Suppressor macrophage treated with lipopolysaccharide for 4 hours (primary cell): ENCODE measurements at regions not wholly inside any gene's neighbourhood (a gene's known extent, or its start where the extent isn't known, plus 50 kb on each side); places are given as distances from the start of the nearest gene placed in this dataset.
"Not testable (repeated sequence)": the region's sequence is repeated elsewhere in the genome, so short reads cannot be mapped to it uniquely, and the experiment has no call there.

Experiments
- DNase-seq: peaks from one replicate; pipeline ENCODE4 v3.0.0-alpha.2; 2020

- DNase-seq = not testable (repeated sequence)
Observed at GRCh38 chr9:126190994-126191393, 135.6 kb upstream of the MVB12B start.

GRCh38 chr9:126198854-126199253, 127.8 kb upstream of the MVB12B start:
- DNase-seq = no peak

GRCh38 chr9:126203313-126203712, 123.3 kb upstream of the MVB12B start:
- no peak for DNase-seq

- DNase-seq = no peak
Observed at GRCh38 chr9:126204197-126204596, 122.4 kb upstream of the MVB12B start.

GRCh38 chr9:126204708-126205225, 121.9 kb upstream of the MVB12B start:
- no peak for DNase-seq

GRCh38 chr9:126205265-126205664, 121.4 kb upstream of the MVB12B start:
- peak; percentile 12 for DNase-seq

- no peak for DNase-seq
Observed at GRCh38 chr9:126205845-126206498, 120.7 kb upstream of the MVB12B start.

GRCh38 chr9:126207256-126207655, 119.4 kb upstream of the MVB12B start:
- no peak for DNase-seq

- peak; percentile 12 for DNase-seq
Observed at GRCh38 chr9:126208216-126208758, 118.3 kb upstream of the MVB12B start.

- DNase-seq = no peak
Observed at GRCh38 chr9:126211441-126212074, 115.1 kb upstream of the MVB12B start.

GRCh38 chr9:126215486-126215885, 111.1 kb upstream of the MVB12B start:
- no peak for DNase-seq

GRCh38 chr9:126216826-126217225, 109.8 kb upstream of the MVB12B start:
- DNase-seq = no peak

GRCh38 chr9:126217250-126217653, 109.4 kb upstream of the MVB12B start:
- DNase-seq = no peak

- no peak for DNase-seq
Observed at GRCh38 chr9:126217797-126218196, 108.8 kb upstream of the MVB12B start.

GRCh38 chr9:126218359-126219125, 108.1 kb upstream of the MVB12B start:
- no peak for DNase-seq

- no peak for DNase-seq
Observed at GRCh38 chr9:126219166-126219565, 107.5 kb upstream of the MVB12B start.

GRCh38 chr9:126219648-126220063, 107.0 kb upstream of the MVB12B start:
- DNase-seq = no peak

GRCh38 chr9:126221480-126221879, 105.1 kb upstream of the MVB12B start:
- no peak for DNase-seq

- no peak for DNase-seq
Observed at GRCh38 chr9:126222363-126222834, 104.2 kb upstream of the MVB12B start.

- no peak for DNase-seq
Observed at GRCh38 chr9:126222835-126223431, 103.7 kb upstream of the MVB12B start.

- DNase-seq = no peak
Observed at GRCh38 chr9:126223798-126224531, 102.7 kb upstream of the MVB12B start.
